GM12891 (cell line): ENCODE measurements at regions not wholly inside any gene's neighbourhood (a gene's known extent, or its start where the extent isn't known, plus 50 kb on each side); places are given as distances from the start of the nearest gene placed in this dataset.
"Not testable (repeated sequence)": the region's sequence is repeated elsewhere in the genome, so short reads cannot be mapped to it uniquely, and the experiment has no call there.

Source experiments
- DNase-seq: peaks from one replicate; pipeline ENCODE4 v3.0.0; 2011; ENCODE audit warnings: low spot score; ENCODE audit not compliant: insufficient read length
- FAIRE-seq: peaks from 2 replicates; lab custom pipeline; 2011; peaks lifted over from hg19 to GRCh38; lab: Jason Lieb, UNC
- PAX5 ChIP-seq: IDR thresholded peaks from 2 replicates; pipeline ENCODE4 v1.6.1; 2011; ENCODE audit warnings: low read length, moderate library complexity, mild to moderate bottlenecking; ENCODE audit not compliant: insufficient read depth, severe bottlenecking
- POLR2A ChIP-seq: IDR thresholded peaks from 2 replicates; pipeline ENCODE4 v1.6.1; 2011; ENCODE audit warnings: low read depth, low read length, control low read depth
- POLR2AphosphoS5 ChIP-seq: IDR thresholded peaks from 2 replicates; pipeline ENCODE4 v1.6.1; 2011; ENCODE audit warnings: low read depth, low read length, control low read depth
- POU2F2 ChIP-seq: IDR thresholded peaks from 2 replicates; pipeline ENCODE4 v1.6.1; 2011; ENCODE audit warnings: low read depth, mild to moderate bottlenecking, control low read depth, low read length, moderate library complexity
- SPI1 ChIP-seq: IDR thresholded peaks from 2 replicates; pipeline ENCODE4 v1.6.1; 2011; ENCODE audit warnings: low read depth, low read length, control low read depth
- TAF1 ChIP-seq: IDR thresholded peaks from 2 replicates; pipeline ENCODE4 v1.6.1; 2011; ENCODE audit warnings: low read depth, low read length, control low read depth

- no peak for DNase-seq
- no peak for FAIRE-seq
- no peak for TF ChIP-seq PAX5
- TF ChIP-seq POLR2AphosphoS5: no peak
- no peak for TF ChIP-seq POU2F2
- no peak for TF ChIP-seq TAF1
- TF ChIP-seq POLR2A: no peak
- TF ChIP-seq SPI1: no peak
Observed at GRCh38 chr14:44396226-44396625, 110.9 kb downstream of the FSCB start.

DNA sequence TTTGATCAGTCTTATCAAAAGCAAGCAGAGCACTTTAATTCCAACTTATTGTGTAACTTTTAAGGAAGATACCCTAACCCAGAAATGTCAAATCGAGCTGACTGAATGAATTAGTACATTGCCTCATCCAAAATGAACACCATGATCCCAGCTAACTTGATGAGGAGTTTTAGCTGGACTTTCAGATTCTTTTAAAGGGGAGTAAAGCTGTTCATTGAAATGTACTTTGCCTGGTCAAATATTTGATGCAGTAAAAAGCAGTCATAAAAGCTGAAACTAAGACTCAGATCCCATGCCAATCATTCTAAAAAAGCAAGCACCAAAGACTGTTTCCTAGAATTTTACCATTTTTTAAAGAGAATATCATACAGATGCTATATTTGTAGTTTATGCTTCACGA is 114.1 kb downstream of the FSCB start:
- DNase-seq (no peak), FAIRE-seq (no peak)
- no peak for TF ChIP-seq POLR2A

DNA sequence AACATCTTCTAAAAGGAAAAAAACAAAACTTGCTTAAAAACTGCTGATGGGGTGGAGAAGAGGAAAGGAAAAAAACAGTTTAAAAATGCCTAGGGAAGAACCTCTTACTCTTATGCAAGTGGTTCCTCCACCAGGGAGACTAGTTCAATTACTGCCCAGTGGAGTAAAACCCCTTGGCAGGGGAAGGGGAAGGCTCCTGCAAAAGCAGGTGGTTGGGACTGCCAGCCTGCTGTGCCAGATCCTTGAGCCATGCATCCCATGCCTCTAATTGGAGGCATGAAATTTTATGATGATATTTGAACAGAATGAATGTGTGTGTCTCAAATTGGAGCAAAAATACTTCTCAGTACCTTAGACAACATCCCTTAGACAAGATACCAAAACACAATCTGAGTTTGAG is 118.8 kb downstream of the FSCB start:
- TF ChIP-seq POLR2AphosphoS5: no peak
- no peak for TF ChIP-seq PAX5
- no peak for TF ChIP-seq POLR2A
- no peak for TF ChIP-seq TAF1
- TF ChIP-seq SPI1: no peak
- no peak for TF ChIP-seq POU2F2
- FAIRE-seq: no peak
- no peak for DNase-seq

DNA sequence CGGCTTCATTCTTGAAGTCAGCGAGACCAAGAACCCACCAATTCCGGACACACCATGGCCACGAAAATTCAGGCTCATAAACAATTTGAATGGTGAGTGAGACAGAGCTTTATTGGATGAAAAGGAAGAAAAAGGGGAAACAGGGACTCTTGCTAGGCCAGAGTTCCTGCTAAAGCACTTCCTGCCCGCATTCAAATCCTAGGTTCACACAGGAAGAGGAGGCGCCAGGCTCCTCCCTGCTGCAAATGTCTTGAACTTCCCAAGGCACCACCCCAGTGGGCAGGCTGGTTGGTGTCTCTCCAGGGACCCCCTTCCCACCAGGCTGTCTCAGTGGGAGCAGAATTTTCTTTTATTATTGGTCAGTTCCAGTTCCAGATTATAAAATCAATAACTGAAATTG is 121.2 kb downstream of the FSCB start:
- no peak for FAIRE-seq
- no peak for TF ChIP-seq SPI1
- no peak for TF ChIP-seq POLR2AphosphoS5
- TF ChIP-seq TAF1: no peak
- no peak for TF ChIP-seq POU2F2
- no peak for TF ChIP-seq PAX5
- no peak for TF ChIP-seq POLR2A
- DNase-seq: no peak

DNA sequence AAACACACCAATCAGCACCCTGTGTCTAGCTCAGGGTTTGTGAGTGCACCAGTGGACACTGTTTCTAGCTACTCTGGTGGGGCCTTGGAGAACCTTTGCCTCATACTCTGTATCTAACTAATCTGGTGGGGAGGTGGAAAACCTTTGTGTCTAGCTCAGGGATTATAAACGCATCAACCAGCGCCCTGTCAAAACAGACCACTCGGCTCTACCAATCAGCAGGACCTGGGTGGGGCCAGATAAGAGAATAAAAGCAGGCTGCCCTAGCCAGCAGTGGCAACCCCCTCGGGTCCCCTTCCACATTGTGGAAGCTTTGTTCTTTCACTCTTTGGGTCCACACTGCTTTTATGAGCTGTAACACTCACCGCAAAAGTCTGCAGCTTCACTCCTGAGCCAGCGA is 121.8 kb downstream of the FSCB start:
- not testable (repeated sequence) for FAIRE-seq

DNA sequence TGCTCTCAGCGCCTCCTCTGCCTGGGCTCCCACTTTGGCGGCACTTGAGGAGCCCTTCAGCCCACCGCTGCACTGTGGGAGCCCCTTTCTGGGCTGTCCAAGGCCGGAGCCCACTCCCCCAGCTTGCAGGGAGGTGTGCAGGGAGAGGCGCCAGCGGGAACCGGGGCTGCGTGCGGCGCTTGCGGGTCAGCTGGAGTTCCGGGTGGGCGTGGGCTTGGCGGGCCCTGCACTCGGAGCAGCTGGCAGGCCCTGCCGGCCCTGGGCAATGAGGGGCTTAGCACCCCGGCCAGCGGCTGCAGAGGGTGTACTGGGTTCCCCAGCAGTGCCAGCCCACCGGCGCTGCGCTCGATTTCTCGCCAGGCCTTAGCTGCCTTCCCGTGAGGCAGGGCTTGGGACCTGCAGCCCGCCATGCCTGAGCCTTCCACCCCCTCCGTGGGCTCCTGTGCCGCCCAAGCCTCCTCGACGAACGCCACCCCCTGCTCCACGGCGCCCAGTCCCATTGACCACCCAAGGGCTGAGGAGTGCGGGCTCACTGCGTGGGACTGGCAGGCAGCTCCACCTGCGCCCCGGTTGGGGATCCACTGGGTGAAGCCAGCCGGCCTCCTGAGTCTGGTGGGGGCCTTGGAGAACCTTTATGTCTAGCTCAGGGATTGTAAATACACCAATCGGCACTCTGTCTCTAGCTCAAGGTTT is 122.3 kb downstream of the FSCB start:
- not testable (repeated sequence) for DNase-seq, FAIRE-seq

More for the DNA sequence above, 121.8 kb downstream of the FSCB start:
- not testable (repeated sequence) for DNase-seq

DNA sequence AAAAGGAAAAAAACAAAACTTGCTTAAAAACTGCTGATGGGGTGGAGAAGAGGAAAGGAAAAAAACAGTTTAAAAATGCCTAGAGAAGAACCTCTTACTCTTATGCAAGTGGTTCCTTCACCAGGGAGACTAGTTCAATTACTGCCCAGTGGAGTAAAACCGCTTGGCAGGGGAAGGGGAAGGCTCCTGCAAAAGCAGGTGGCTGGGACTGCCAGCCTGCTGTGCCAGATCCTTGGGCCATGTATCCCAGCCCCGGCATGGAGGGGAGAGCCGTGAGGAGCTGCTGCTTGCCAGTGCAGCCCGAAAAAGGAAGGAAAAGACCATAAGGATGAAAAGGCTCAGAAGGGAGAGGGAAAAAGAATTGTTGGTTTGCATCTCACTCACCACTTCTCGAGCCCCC is 123.0 kb downstream of the FSCB start:
- TF ChIP-seq POLR2AphosphoS5: no peak
- TF ChIP-seq POU2F2: no peak
- TF ChIP-seq PAX5: no peak
- no peak for TF ChIP-seq SPI1
- TF ChIP-seq TAF1: no peak
- FAIRE-seq (no peak), DNase-seq (no peak)

GRCh38 chr14:44383636-44384035 is 123.4 kb downstream of the FSCB start:
- TF ChIP-seq POU2F2 (no peak), POLR2A (no peak), POLR2AphosphoS5 (no peak), PAX5 (no peak), TAF1 (no peak), SPI1 (no peak)
- no peak for FAIRE-seq
- DNase-seq: no peak

DNA sequence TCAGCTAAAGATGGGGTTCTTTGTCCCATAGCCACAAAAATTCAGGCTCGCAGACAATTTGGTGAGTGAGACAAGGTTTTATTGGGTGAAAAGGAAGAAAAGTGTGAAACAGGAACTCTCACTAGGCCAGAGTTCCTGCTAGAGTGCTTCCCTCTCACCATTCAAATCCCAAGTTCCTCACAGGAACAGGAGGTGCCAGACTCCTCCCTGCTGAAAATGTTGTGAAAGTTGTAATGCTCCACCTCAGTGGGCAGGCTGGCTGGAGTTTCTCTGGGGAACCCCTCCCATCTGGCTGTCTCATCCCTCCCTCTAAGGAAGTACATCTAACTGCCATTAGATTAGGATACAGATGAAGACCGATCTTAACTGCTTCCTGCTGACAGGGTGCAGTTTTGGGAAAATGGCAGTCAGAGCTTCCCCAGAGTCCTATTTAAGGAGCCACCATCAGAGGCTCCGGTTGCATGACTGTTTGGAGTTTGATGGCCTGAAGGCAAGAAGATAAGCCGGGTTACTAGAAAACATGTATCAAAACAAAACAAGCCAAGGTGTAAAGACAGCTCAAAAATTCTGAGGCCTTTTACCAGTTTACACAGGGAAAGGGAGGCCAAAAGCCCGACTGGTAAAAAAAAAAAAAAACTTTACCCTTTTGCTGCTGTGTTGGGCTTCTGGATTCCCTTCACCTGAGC is 127.6 kb downstream of the FSCB start:
- DNase-seq (no peak), FAIRE-seq (no peak)
- TF ChIP-seq TAF1 (no peak), POU2F2 (no peak), SPI1 (no peak), POLR2AphosphoS5 (no peak), PAX5 (no peak), POLR2A (no peak)

- TF ChIP-seq TAF1 (no peak), POLR2A (no peak), SPI1 (no peak), POLR2AphosphoS5 (no peak), POU2F2 (no peak), PAX5 (no peak)
- DNase-seq (no peak), FAIRE-seq (no peak)
Observed at GRCh38 chr14:44374906-44375305, 132.2 kb downstream of the FSCB start.
